Psoas muscle (tissue), 7 donors: ENCODE measurements at regions not wholly inside any gene's neighbourhood (a gene's known extent, or its start where the extent isn't known, plus 50 kb on each side); places are given as distances from the start of the nearest gene placed in this dataset.

Source experiments
- ATAC-seq, 4 donors: fragments of 200-7000 bp; cut with Tn5 transposase; one replicate each; pipeline ENCODE4 v1.9.1; 2020; ENCODE audit warnings: moderate library complexity in 3 of 4, mild to moderate bottlenecking in 2 of 4
- DNase-seq, 2 donors: peaks; one replicate each; pipeline ENCODE4 v3.0.0-alpha.2; 2020
- H3K27ac ChIP-seq: fragments of 200-600 bp; one replicate; pipeline ENCODE4 v1.8.0; 2022
- H3K27me3 ChIP-seq, 3 donors: fragments of 200-600 bp in 1 of 3; one replicate each; pipeline versions ENCODE4 v1.6.1 to v1.8.0; 2013 to 2022; ENCODE audit warnings: low read length in 2 of 3, mild to moderate bottlenecking in 2 of 3, moderate library complexity in 1 of 3; ENCODE audit not compliant: insufficient read depth in 3 of 3
- H3K36me3 ChIP-seq, 2 donors: fragments of 200-600 bp in 1 of 2; one replicate each; pipeline versions ENCODE4 v1.6.1 to v1.8.0; 2013 to 2022; ENCODE audit warnings: low read depth in 1 of 2, mild to moderate bottlenecking in 1 of 2, moderate library complexity in 1 of 2; ENCODE audit not compliant: insufficient read depth in 1 of 2
- H3K4me1 ChIP-seq: fragments of 200-600 bp; one replicate; pipeline ENCODE4 v1.8.0; 2022
- H3K4me3 ChIP-seq: fragments of 200-600 bp; one replicate; pipeline ENCODE4 v1.8.0; 2022; ENCODE audit warnings: mild to moderate bottlenecking
- H3K9me3 ChIP-seq: fragments of 200-600 bp; one replicate; pipeline ENCODE4 v1.8.0; 2022
- WGBS, 3 donors: extraction: QIAGEN DNeasy Blood & Tissue Kit; methylation state at CpG; one replicate each; pipeline versions ENCODE4 v1.1.6 to v1.1.7; 2013; 5-methylcytosine and 5-hydroxymethylcytosine counted together
- intact Hi-C, 2 donors: fragments of 100-400 bp; cut with DNase I; formaldehyde crosslinking; loops; one replicate each; pipeline versions ENCODE4 v1.11.0 to v1.14.2; 2022
- TF ChIP-seq, protein P1 (sequence below): fragments of 200-600 bp; IDR thresholded peaks from one replicate; pipeline ENCODE4 v1.8.0; 2022; ENCODE audit warnings: antibody characterized with exemption
- donor health status: healthy with polysubstance abuse.
- donor health status: DM: no; HTN: no; CAD: no; lungs with moderate emphysema.
- donor health status: Bipolar disorder and iron deficiency.
- donor health status: healthy.
- donor health status: DM: yes; HTN: yes; CAD: no.
- donor health status: DM: no; HTN: no; CAD: no.
- donor health status: DM: yes; HTN: yes; CAD: no.

DNA sequence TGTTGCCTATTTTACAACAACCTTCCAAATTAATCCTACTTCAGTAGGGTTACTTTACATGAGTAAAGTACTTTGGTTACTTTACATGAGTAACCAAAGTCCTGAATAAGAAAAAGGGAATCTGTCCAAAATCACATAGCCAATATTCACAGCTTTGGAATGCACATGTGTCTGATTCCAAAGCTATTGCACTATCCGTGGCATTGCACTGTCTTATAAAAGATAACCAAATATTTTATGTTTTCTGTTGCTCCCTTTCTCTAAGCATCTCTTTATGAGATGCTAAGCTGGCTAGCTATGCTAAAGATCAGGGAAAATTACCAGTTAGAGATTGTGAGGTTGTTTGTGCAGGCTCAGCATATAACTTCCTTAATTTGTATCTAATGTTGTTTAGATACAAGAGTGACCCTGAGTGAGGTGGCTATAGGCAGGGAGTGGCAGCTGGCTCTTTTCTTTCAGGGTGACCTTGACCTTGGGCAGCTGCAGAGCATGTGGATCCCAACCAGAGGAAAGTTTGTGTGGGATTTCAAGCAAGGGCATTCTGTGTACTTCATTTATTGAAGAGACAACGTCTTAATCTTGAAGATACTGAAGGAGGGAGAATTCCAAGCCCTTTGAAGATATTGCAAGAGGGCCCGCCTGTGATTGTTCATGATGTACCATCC lies 366.1 kb upstream of the ANKRD30A start:
- H3K27me3 ChIP-seq, result no peaks in the 10 kb centered on the region
- no peak for DNase-seq
- ATAC-seq, result no peak
- no peak overlapping the region for H3K4me3 ChIP-seq
- TF ChIP-seq, protein P1, sequence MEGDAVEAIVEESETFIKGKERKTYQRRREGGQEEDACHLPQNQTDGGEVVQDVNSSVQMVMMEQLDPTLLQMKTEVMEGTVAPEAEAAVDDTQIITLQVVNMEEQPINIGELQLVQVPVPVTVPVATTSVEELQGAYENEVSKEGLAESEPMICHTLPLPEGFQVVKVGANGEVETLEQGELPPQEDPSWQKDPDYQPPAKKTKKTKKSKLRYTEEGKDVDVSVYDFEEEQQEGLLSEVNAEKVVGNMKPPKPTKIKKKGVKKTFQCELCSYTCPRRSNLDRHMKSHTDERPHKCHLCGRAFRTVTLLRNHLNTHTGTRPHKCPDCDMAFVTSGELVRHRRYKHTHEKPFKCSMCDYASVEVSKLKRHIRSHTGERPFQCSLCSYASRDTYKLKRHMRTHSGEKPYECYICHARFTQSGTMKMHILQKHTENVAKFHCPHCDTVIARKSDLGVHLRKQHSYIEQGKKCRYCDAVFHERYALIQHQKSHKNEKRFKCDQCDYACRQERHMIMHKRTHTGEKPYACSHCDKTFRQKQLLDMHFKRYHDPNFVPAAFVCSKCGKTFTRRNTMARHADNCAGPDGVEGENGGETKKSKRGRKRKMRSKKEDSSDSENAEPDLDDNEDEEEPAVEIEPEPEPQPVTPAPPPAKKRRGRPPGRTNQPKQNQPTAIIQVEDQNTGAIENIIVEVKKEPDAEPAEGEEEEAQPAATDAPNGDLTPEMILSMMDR, result no peak
- intact Hi-C loops, result no loop called here
- WGBS, 3 donors, result 50 to 59% (median 51%) methylated on average over 3 of the region's 3 CpGs
- H3K36me3 ChIP-seq, result no peaks in the 10 kb centered on the region
- H3K27ac ChIP-seq, result no peak overlapping the region
- H3K4me1 ChIP-seq, result no peaks in the 10 kb centered on the region
- H3K9me3 ChIP-seq, result no peaks in the 10 kb centered on the region

DNA sequence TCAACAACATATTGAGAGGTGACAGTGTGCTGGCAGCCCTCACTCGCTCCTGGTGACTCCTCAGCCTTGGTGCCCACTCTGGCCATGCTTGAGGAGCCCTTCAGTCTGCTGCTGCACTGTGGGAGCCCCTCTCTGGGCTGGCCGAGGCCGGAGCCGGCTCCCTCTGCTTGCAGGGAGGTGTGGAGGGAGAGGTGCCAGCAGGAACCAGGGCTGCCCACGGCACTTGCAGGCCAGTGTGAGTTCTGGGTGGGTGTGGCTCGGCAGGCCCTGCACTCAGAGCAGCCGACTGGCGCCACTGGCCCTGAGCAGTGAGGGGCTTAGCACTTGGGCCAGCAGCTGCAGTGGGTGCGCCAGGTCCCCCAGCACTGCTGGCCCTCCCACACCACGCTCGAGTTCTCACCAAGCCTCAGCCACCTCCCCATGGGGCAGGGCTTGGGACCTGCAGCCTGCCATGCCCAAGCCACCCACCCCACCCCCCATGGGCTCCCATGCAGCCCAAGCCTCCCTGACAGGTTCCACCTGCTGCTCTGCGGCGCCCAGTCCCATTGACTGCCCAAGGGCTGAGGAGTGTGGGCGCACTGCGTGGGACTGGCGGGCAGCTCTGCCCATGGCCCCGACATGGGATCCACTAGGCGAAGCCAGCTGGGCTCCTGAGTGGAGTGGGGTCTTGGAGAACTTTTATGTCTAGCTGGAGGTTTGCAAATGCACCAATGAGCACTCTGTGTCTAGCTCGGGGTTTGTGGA lies 377.1 kb upstream of the ANKRD30A start:
- WGBS, 3 donors, result 95 to 97% (median 96%) methylated on average over 17 to 19 of the region's 19 CpGs
- Histone ChIP-seq H3K4me1 (no peaks in the 10 kb centered on the region), H3K27me3 (no peaks in the 10 kb centered on the region), H3K9me3 (no peaks in the 10 kb centered on the region), H3K27ac (no peak overlapping the region), H3K36me3 (no peaks in the 10 kb centered on the region), H3K4me3 (no peak overlapping the region)
- intact Hi-C loops, result no loop called here
- DNase-seq, result no peak
- ATAC-seq, result no peak
- TF ChIP-seq, protein P1, result no peak

- DNase-seq, result no peak
- 94 to 95% (median 95%) methylated on average over 5 of the region's 5 CpGs for WGBS, 3 donors
These were observed 385.4 kb upstream of the ANKRD30A start for GRCh38 chr10:36739884-36740445.

DNA sequence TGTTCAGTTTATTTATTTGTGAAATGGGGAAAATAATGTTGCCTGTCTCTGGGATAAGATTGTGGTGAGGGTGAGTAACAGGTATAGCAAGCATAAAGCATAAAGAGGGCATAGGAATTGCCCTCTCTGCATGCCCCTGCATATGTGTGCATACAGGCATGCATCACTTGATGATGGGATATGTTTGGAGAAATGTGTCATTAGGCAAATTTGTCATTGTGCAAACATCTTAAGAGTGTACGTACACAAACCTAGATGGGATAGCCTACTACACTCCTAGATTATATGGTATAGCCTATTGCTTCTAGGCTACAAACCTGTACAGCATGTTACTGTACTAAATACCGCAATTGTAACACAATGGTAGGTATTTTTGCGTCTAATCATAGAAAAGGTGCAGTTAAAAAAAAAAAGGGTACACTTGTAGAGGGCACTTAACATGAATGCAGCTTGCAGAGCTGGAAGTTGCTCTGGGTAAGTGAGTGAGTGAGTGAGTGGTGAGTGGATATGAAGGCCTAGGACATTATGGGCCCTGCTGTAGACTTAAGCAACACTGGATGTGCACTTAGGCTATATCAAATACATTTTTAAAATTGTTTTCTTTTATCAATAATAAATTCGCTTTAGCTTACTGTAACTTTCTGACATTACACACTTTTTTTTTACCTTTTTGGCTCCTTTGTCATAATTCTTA lies 386.5 kb upstream of the ANKRD30A start:
- TF ChIP-seq, protein P1, result no peak
- Histone ChIP-seq H3K4me3 (no peak overlapping the region), H3K9me3 (no peaks in the 10 kb centered on the region), H3K27me3 (no peaks in the 10 kb centered on the region), H3K27ac (no peak overlapping the region), H3K4me1 (no peaks in the 10 kb centered on the region), H3K36me3 (no peaks in the 10 kb centered on the region)
- intact Hi-C loops, result no loop called here
- 95 to 97% (median 97%) methylated on average over 4 of the region's 4 CpGs for WGBS, 3 donors
- DNase-seq, result no peak
- no peak for ATAC-seq

More at GRCh38 chr10:36739884-36740445, 385.4 kb upstream of the ANKRD30A start:
- H3K4me3 ChIP-seq, result no peak overlapping the region
- H3K9me3 ChIP-seq, result no peaks in the 10 kb centered on the region
- no peaks in the 10 kb centered on the region for H3K27me3 ChIP-seq
- no peak overlapping the region for H3K27ac ChIP-seq
- no peaks in the 10 kb centered on the region for H3K4me1 ChIP-seq
- H3K36me3 ChIP-seq, result no peaks in the 10 kb centered on the region
- TF ChIP-seq, protein P1, result no peak
- no peak for ATAC-seq
- intact Hi-C loops, result no loop called here
